Liver (tissue), 8 donors: ENCODE measurements at regions not wholly inside any gene's neighbourhood (a gene's known extent, or its start where the extent isn't known, plus 50 kb on each side); places are given as distances from the start of the nearest gene placed in this dataset.

Experiments used
- DNase-seq: peaks from one replicate; pipeline ENCODE4 v3.0.0-alpha.2; 2017; ENCODE audit warnings: low spot score
- H3K27ac ChIP-seq, 2 donors: one replicate each; pipeline ENCODE4 v1.7.0; 2013; ENCODE audit warnings: inconsistent platforms in 2 of 2, low read length in 2 of 2, control low read depth in 1 of 2, low read depth in 1 of 2, mild to moderate bottlenecking in 1 of 2
- H3K27me3 ChIP-seq, 4 donors: one replicate each; pipeline versions ENCODE4 v1.6.1 to v1.7.0; 2013; ENCODE audit warnings: low read length in 3 of 4, inconsistent platforms in 1 of 4, mild to moderate bottlenecking in 1 of 4, moderate library complexity in 1 of 4; ENCODE audit not compliant: control insufficient read depth in 4 of 4, insufficient read depth in 4 of 4
- H3K36me3 ChIP-seq, 4 donors: one replicate each; pipeline versions ENCODE4 v1.6.1 to v1.7.0; 2013; ENCODE audit warnings: low read length in 3 of 4, mild to moderate bottlenecking in 3 of 4, low read depth in 1 of 4, moderate library complexity in 1 of 4; ENCODE audit not compliant: control insufficient read depth in 4 of 4, insufficient read depth in 3 of 4
- H3K4me1 ChIP-seq, 4 donors: one replicate each; pipeline versions ENCODE4 v1.6.1 to v1.7.0; 2013; ENCODE audit warnings: low read length in 3 of 4, mild to moderate bottlenecking in 3 of 4, moderate library complexity in 1 of 4; ENCODE audit not compliant: control insufficient read depth in 4 of 4, insufficient read depth in 4 of 4
- H3K4me3 ChIP-seq, 3 donors: one replicate each; pipeline versions ENCODE4 v1.6.1 to v1.7.0; 2013; ENCODE audit warnings: low read length in 3 of 3, control low read depth in 1 of 3, low read depth in 1 of 3, mild to moderate bottlenecking in 1 of 3
- H3K9ac ChIP-seq, 2 donors: one replicate each; pipeline ENCODE4 v1.7.0; 2013; ENCODE audit warnings: low read length in 2 of 2, mild to moderate bottlenecking in 2 of 2, moderate library complexity in 2 of 2, control low read depth in 1 of 2, low read depth in 1 of 2
- H3K9me3 ChIP-seq, 4 donors: one replicate each; pipeline versions ENCODE4 v1.6.1 to v1.7.0; 2013; ENCODE audit warnings: low read length in 3 of 4; ENCODE audit not compliant: control insufficient read depth in 4 of 4
- ATF3 ChIP-seq: IDR thresholded peaks from 2 replicates; pipeline ENCODE4 v1.6.1; 2016; ENCODE audit warnings: antibody characterized with exemption
- EGR1 ChIP-seq, 2 donors: IDR thresholded peaks; 2 replicates each; pipeline ENCODE4 v1.6.1; 2016 to 2018; ENCODE audit warnings: antibody characterized with exemption in 2 of 2, low read depth in 2 of 2
- FOXA2 ChIP-seq: IDR thresholded peaks from 2 replicates; pipeline ENCODE4 v1.6.1; 2016; ENCODE audit warnings: antibody characterized with exemption
- GABPA ChIP-seq, 2 donors: IDR thresholded peaks in 1 of 2; conservative IDR thresholded peaks in 1 of 2; 2 replicates each; pipeline ENCODE4 v1.6.1; 2016; ENCODE audit warnings: antibody characterized with exemption in 2 of 2, mild to moderate bottlenecking in 1 of 2, moderate library complexity in 1 of 2
- HNF4G ChIP-seq: IDR thresholded peaks from 2 replicates; pipeline ENCODE4 v1.6.1; 2016; ENCODE audit warnings: antibody characterized with exemption
- JUND ChIP-seq, 2 donors: IDR thresholded peaks; 2 replicates each; pipeline ENCODE4 v1.6.1; 2016; ENCODE audit warnings: antibody characterized with exemption in 2 of 2
- NR2F2 ChIP-seq: IDR thresholded peaks from 2 replicates; pipeline ENCODE4 v1.6.1; 2016; ENCODE audit warnings: antibody characterized with exemption
- RAD21 ChIP-seq, 2 donors: IDR thresholded peaks; 2 replicates each; pipeline ENCODE4 v1.6.1; 2016; ENCODE audit warnings: antibody characterized with exemption in 2 of 2, mild to moderate bottlenecking in 2 of 2
- RXRA ChIP-seq, 2 donors: IDR thresholded peaks; 2 replicates each; pipeline ENCODE4 v1.6.1; 2017 to 2018; ENCODE audit warnings: antibody characterized with exemption in 2 of 2, mild to moderate bottlenecking in 1 of 2
- SP1 ChIP-seq: IDR thresholded peaks from 2 replicates; pipeline ENCODE4 v1.6.1; 2018; ENCODE audit warnings: antibody characterized with exemption, mild to moderate bottlenecking
- TAF1 ChIP-seq: conservative IDR thresholded peaks from 2 replicates; pipeline ENCODE4 v1.6.1; 2016; ENCODE audit warnings: antibody characterized with exemption, mild to moderate bottlenecking
- YY1 ChIP-seq: IDR thresholded peaks from 2 replicates; pipeline ENCODE4 v1.6.1; 2016; ENCODE audit warnings: antibody characterized with exemption, mild to moderate bottlenecking
- WGBS: extraction: QIAGEN DNeasy Blood & Tissue Kit; methylation state at CpG from one replicate; pipeline ENCODE4 v1.1.7; 2013; 5-methylcytosine and 5-hydroxymethylcytosine counted together
- TF ChIP-seq, protein P1 (sequence below): IDR thresholded peaks from 2 replicates; pipeline ENCODE4 v1.6.1; 2016; ENCODE audit warnings: antibody characterized with exemption, mild to moderate bottlenecking
- TF ChIP-seq, protein P2 (sequence below): IDR thresholded peaks from 2 replicates; pipeline ENCODE4 v1.6.1; 2016; ENCODE audit warnings: antibody characterized with exemption
- TF ChIP-seq, protein P3 (sequence below): fragments of 150-350 bp; IDR thresholded peaks from 2 replicates; pipeline ENCODE4 v1.5.1; 2017; ENCODE audit warnings: improper control_type of control experiment, low read depth, low read length; ENCODE audit not compliant: missing input control
- donor health status: healthy.
- donor health status: healthy.
- donor health status: healthy.
- donor health status: healthy.
- donor health status: healthy.

GRCh38 chr16:18039931-18040330 lies 296.6 kb downstream of the NPIPA8 start:
- H3K4me3 ChIP-seq = no peak overlapping the region
- no peaks in the 10 kb centered on the region for H3K4me1 ChIP-seq
- no peak for DNase-seq
- WGBS = 82% methylated on average over 3 of the region's 3 CpGs
- TF ChIP-seq RXRA (IDR thresholded peaks at IDR 0.05) = no peak
- no peak for TF ChIP-seq TAF1
- H3K27me3 ChIP-seq = no peaks in the 10 kb centered on the region
- H3K27ac ChIP-seq = no peak overlapping the region
- no peaks in the 10 kb centered on the region for H3K36me3 ChIP-seq
- H3K9me3 ChIP-seq = no peaks in the 10 kb centered on the region
- H3K9ac ChIP-seq = no peak overlapping the region

DNA sequence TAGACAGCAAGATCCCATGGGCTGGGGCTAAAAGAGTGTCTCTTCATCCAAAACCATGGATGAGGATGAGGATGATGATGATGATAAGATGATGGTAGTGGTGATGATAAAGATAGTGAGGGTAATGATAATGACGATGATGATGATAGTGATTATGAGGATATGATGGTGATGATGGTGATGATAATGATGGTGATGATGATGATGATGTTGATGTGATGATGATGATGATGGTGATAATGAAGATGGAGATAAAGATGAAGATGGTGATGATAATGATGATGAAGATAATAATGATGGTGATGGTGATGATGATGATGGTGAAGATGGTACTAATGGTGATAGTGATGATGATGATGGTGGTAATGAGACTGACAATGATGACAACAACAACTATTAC lies 299.5 kb downstream of the NPIPA8 start:
- DNase-seq = no peak
- 92% methylated on average over 1 of the region's 1 CpG for WGBS
- H3K9me3 ChIP-seq = no peaks in the 10 kb centered on the region
- no peaks in the 10 kb centered on the region for H3K4me1 ChIP-seq
- H3K4me3 ChIP-seq = no peak overlapping the region
- H3K27me3 ChIP-seq = peaks cover 0 to 2% (median 0%) of the 10 kb centered on the region in 4 donors
- no peaks in the 10 kb centered on the region for H3K36me3 ChIP-seq
- H3K9ac ChIP-seq = no peak overlapping the region
- no peak overlapping the region for H3K27ac ChIP-seq
- TF ChIP-seq, protein P1, sequence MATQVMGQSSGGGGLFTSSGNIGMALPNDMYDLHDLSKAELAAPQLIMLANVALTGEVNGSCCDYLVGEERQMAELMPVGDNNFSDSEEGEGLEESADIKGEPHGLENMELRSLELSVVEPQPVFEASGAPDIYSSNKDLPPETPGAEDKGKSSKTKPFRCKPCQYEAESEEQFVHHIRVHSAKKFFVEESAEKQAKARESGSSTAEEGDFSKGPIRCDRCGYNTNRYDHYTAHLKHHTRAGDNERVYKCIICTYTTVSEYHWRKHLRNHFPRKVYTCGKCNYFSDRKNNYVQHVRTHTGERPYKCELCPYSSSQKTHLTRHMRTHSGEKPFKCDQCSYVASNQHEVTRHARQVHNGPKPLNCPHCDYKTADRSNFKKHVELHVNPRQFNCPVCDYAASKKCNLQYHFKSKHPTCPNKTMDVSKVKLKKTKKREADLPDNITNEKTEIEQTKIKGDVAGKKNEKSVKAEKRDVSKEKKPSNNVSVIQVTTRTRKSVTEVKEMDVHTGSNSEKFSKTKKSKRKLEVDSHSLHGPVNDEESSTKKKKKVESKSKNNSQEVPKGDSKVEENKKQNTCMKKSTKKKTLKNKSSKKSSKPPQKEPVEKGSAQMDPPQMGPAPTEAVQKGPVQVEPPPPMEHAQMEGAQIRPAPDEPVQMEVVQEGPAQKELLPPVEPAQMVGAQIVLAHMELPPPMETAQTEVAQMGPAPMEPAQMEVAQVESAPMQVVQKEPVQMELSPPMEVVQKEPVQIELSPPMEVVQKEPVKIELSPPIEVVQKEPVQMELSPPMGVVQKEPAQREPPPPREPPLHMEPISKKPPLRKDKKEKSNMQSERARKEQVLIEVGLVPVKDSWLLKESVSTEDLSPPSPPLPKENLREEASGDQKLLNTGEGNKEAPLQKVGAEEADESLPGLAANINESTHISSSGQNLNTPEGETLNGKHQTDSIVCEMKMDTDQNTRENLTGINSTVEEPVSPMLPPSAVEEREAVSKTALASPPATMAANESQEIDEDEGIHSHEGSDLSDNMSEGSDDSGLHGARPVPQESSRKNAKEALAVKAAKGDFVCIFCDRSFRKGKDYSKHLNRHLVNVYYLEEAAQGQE = no peak
- no peak for TF ChIP-seq SP1
- TF ChIP-seq, protein P2, sequence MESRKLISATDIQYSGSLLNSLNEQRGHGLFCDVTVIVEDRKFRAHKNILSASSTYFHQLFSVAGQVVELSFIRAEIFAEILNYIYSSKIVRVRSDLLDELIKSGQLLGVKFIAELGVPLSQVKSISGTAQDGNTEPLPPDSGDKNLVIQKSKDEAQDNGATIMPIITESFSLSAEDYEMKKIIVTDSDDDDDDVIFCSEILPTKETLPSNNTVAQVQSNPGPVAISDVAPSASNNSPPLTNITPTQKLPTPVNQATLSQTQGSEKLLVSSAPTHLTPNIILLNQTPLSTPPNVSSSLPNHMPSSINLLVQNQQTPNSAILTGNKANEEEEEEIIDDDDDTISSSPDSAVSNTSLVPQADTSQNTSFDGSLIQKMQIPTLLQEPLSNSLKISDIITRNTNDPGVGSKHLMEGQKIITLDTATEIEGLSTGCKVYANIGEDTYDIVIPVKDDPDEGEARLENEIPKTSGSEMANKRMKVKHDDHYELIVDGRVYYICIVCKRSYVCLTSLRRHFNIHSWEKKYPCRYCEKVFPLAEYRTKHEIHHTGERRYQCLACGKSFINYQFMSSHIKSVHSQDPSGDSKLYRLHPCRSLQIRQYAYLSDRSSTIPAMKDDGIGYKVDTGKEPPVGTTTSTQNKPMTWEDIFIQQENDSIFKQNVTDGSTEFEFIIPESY = no peak
- no peak for TF ChIP-seq ATF3
- no peak for TF ChIP-seq YY1
- no peak for TF ChIP-seq GABPA (IDR thresholded peaks at IDR 0.05 in 1 of 2, conservative IDR thresholded peaks at IDR 0.05 in 1 of 2)
- no peak for TF ChIP-seq NR2F2
- no peak for TF ChIP-seq FOXA2
- TF ChIP-seq EGR1 (IDR thresholded peaks at IDR 0.05; ENCODE audit: low read depth in 2 of 2) = no peak
- no peak for TF ChIP-seq JUND (IDR thresholded peaks at IDR 0.05)

DNA sequence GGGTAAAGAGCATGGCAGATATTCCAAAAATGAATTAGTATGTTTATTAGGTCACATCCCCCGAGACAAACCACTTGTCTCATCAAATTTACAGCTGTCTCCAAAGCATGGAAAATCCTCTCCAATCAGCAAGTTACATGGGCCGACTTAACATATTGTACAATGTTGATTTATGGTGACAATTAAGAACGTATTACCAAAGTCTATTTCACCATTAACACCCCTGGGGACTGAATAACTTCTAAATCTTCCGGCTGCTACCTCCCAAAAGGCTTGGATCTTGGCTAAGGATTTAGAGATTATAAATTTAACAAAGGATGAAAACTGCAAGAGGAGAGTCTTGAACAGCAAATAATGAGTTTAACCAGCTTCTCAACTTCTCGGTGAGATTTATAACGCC lies 311.9 kb downstream of the NPIPA8 start:
- H3K36me3 ChIP-seq = no peaks in the 10 kb centered on the region
- no peak for DNase-seq
- H3K4me1 ChIP-seq = peaks cover 0 to 5% (median 1%) of the 10 kb centered on the region in 4 donors
- 73% methylated on average over 6 of the region's 6 CpGs for WGBS
- H3K9me3 ChIP-seq = no peaks in the 10 kb centered on the region
- no peak overlapping the region for H3K27ac ChIP-seq
- H3K9ac ChIP-seq = no peak overlapping the region
- H3K27me3 ChIP-seq = no peaks in the 10 kb centered on the region
- H3K4me3 ChIP-seq = no peak overlapping the region
- TF ChIP-seq HNF4G (no peak), TAF1 (no peak), EGR1 (IDR thresholded peaks at IDR 0.05; ENCODE audit: low read depth in 2 of 2) (no peak), RAD21 (IDR thresholded peaks at IDR 0.05) (no peak)
- TF ChIP-seq, protein P1 = no peak
- TF ChIP-seq, protein P2 = no peak
- TF ChIP-seq, protein P3, sequence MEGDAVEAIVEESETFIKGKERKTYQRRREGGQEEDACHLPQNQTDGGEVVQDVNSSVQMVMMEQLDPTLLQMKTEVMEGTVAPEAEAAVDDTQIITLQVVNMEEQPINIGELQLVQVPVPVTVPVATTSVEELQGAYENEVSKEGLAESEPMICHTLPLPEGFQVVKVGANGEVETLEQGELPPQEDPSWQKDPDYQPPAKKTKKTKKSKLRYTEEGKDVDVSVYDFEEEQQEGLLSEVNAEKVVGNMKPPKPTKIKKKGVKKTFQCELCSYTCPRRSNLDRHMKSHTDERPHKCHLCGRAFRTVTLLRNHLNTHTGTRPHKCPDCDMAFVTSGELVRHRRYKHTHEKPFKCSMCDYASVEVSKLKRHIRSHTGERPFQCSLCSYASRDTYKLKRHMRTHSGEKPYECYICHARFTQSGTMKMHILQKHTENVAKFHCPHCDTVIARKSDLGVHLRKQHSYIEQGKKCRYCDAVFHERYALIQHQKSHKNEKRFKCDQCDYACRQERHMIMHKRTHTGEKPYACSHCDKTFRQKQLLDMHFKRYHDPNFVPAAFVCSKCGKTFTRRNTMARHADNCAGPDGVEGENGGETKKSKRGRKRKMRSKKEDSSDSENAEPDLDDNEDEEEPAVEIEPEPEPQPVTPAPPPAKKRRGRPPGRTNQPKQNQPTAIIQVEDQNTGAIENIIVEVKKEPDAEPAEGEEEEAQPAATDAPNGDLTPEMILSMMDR = no peak
